ENCODE measurements at regions not wholly inside any gene's neighbourhood (a gene's known extent, or its start where the extent isn't known, plus 50 kb on each side); places are given as distances from the start of the nearest gene placed in this dataset.

DNA sequence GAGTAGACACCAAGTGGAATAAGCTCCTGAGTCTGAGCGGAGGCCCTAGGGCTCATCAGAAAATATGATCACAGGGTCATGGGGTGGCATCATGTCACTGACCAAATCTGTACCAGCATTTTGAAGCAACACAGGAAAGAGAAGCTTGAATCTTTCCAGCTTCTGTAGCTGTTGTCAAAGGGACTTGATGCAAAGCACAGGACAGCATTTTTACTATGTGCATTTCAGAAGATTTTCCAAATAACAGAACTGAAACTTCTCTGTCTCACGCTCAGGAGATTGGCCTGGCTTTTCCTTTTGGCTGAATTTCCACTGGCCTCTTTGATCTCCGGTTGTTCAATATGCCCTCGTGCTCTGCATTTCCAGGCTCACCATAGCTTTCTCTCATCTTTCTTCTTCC lies 127.2 kb upstream of the ATP1B1 start:
- TF ChIP-seq, protein P1, sequence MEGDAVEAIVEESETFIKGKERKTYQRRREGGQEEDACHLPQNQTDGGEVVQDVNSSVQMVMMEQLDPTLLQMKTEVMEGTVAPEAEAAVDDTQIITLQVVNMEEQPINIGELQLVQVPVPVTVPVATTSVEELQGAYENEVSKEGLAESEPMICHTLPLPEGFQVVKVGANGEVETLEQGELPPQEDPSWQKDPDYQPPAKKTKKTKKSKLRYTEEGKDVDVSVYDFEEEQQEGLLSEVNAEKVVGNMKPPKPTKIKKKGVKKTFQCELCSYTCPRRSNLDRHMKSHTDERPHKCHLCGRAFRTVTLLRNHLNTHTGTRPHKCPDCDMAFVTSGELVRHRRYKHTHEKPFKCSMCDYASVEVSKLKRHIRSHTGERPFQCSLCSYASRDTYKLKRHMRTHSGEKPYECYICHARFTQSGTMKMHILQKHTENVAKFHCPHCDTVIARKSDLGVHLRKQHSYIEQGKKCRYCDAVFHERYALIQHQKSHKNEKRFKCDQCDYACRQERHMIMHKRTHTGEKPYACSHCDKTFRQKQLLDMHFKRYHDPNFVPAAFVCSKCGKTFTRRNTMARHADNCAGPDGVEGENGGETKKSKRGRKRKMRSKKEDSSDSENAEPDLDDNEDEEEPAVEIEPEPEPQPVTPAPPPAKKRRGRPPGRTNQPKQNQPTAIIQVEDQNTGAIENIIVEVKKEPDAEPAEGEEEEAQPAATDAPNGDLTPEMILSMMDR (IDR thresholded peaks at IDR 0.05) = no peak
- TF ChIP-seq POLR2A (IDR thresholded peaks at IDR 0.05) = no peak
- no peak for TF ChIP-seq POLR2AphosphoS5 (IDR thresholded peaks at IDR 0.05; ENCODE audit: insufficient read depth in 1 of 2, low read depth in 1 of 2)
